DMS53 treated with DMSO at 0.1 percent for 48 hours (cell line): ENCODE measurements at regions not wholly inside any gene's neighbourhood (a gene's known extent, or its start where the extent isn't known, plus 50 kb on each side); places are given as distances from the start of the nearest gene placed in this dataset.
A peak's percentile ranks its signal among the peaks of the same experiment; 100 is the strongest.

Experiments
- DNase-seq: peaks from one replicate; lab custom pipeline; 2025; ENCODE audit not compliant: unreplicated experiment; lab: John Stamatoyannopoulos, UW

- DNase-seq = no peak
These were observed 970.7 kb downstream of the KCNMA1 start for GRCh38 chr10:76666891-76667290.

DNA sequence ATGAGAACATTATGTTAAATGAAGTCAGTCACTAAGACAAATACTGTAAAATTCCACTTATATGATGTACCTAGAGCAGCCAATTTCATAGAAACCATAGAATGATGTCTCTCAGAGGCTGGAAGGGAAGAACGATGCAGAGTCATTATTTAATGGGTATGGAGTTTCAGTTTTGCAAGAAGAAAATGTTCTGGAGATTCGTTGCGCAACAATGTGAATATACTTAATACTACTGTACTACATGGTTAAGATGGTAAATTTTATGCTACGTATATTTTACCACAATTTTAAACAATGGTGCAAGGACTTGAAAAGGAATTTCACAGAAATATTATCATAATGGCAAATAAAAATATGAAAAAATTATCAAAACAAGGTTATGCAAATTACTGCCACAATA is 972.6 kb downstream of the KCNMA1 start:
- no peak for DNase-seq

DNA sequence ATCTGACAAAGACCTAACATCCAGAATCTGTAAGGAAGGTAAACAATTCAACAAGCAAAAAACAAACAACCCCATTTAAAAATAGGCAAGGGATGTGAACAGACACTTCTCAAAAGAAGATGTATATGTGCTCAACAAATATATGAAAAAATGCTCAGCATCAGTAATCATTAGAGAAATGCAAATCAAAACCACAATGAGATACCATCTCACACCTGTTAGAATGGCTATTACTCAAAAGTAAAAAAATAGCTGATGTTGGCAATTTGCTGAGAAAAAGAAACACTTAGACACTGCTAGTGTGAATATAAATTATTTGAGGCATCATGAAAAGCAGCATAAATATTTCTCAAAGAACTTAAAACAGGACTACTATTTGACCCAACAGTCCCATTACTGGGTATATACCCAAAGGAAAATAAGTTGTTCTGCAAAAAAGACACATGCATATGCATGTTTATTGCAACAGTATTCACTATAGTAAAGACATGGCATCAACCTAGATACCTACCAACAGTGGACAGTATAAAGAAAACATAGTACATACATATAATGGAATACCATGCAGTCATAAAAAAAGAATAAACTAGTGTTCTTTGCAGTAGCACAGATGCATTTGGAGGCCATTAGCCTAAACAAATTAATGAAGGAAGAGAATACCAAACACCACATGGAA is 980.1 kb downstream of the KCNMA1 start:
- no peak for DNase-seq

GRCh38 chr10:76651154-76651553 is 986.5 kb downstream of the KCNMA1 start:
- DNase-seq = no peak

DNA sequence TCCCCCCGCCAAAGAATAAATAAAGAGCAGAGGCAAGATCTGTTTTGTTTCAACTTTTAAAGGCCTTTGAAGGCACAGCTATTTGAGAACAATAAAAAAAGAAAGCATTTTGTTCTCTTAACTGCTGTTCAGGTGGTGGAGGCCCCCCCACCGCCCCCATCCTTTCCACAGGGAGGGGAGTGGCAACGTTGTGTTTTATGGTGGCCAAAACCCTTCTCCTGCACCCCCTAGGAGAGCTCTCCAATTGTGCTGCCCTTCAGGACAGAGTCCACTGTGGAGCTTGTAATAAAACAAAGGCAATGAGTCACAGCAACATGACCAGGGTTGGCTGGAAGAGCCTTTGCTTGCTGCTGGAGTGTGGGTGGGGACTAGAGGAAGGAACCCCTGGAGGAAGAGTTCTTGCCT is 987.9 kb downstream of the KCNMA1 start:
- DNase-seq = peak; percentile 1

DNA sequence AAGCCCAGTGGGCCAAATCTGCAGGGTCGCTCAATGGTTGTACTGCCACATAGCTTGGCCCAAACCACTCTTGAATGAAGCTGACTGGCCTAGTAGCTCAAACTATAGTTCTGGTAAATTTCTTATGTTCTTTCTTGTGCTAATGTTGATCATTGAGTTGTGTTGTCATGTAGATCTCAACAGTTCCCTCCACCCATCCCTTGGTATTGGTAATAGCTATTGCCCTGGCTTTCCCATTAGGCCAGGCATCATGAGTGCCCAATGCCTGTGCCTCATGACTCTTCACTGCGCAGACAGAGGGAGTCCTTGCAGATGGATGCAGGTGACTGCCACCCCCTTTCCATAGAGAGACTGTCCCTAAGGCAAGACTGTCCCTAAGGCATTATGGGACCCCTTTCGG is 988.4 kb downstream of the KCNMA1 start:
- no peak for DNase-seq

GRCh38 chr10:76647301-76647700 is 990.3 kb downstream of the KCNMA1 start:
- DNase-seq = no peak

DNA sequence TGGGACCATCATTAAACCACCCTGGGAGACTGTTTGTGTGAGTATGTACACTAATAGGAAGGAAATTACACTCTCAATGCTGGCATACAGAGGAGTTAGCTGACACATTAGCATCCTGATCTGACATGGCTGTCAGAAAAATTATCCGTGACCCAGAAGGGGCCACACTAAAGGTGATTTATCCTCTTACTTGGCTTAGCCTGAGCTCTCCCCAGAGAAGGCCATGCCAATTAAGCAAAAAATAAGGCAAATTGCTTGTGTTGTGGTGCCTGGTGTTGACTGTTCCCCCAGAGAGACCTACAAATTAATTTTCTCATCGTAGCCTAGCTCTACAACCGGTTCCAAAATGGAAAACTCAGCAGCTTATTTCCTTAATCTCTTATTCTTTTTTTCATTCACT is 992.3 kb downstream of the KCNMA1 start:
- DNase-seq = no peak

GRCh38 chr10:76644476-76644875 is 993.1 kb downstream of the KCNMA1 start:
- DNase-seq = no peak

DNA sequence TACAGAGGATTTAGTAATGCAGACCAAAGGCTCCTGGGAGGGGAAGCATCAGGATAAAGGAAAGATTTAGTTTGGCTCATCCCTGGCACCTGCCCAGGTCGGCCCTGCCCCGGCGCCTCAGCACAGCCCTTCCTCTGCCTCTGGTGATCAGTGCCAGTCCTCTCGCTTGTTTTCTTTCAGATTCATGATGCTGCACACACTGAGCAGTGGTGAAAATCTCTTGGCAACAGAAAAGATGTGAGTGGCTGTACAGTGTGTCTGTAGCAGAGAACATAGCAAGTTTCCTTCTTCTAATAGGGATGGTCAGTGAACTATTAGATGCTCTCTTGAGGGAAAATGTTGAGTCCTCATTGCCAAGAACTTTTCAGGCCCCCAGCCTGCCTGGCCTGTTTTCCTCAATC is 994.1 kb downstream of the KCNMA1 start:
- no peak for DNase-seq

- no peak for DNase-seq
These were observed 995.2 kb downstream of the KCNMA1 start for GRCh38 chr10:76642358-76642757.

DNA sequence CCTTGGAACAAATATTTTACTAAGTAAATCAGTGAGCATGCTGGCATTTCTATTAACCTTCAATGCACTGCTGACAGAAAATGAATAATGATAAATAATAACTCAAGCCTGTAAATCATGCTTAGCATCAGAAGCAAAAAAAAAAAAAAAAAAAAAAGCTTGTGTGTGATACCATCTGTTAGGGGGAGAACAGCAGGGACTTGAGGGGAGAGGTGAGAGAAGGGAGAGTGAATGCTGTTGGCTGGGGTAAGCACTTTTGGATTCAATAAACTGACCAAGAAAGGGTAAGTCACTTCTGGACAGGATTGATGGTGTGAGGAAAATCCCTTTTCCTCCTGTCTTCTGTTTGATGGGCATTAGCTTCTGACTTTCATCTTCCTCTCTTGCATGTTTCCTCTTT is 996.4 kb downstream of the KCNMA1 start:
- DNase-seq = no peak

DNA sequence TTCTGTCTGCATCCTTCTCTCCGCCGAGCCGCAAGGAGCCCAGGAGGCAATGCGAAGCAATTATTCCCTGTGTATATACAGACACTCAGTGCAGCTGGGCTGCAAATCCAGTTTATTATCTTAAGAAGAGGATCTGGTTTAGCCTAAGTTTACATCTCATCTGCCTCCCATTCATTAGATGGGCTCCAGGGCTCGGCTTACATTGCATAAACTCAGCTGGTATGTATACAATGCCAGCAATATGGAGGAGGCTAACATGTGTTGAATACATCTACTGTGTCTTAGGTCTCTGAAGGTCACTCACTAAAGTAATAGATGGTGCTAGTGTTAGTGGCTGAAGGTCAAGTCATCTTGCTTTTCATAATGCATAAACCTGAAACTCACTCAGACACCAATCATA is 996.8 kb downstream of the KCNMA1 start:
- no peak for DNase-seq

DNA sequence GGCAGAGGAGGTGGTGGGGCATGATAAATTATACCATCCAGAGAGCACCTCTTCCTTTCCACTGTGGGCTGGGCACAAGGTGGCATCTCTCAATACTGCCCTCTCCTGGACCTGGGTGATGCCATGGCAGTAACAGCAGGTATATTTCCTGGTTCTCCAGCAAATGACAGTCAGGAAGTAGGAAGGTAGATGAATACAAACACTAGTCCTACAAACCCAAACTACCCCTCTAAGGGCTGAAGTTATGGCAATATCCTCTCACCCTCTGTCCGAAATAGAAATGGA is 1004.9 kb downstream of the KCNMA1 start:
- peak; percentile 67 for DNase-seq

- peak; percentile 5 for DNase-seq
These were observed 1005.5 kb downstream of the KCNMA1 start for GRCh38 chr10:76631884-76632766.

DNA sequence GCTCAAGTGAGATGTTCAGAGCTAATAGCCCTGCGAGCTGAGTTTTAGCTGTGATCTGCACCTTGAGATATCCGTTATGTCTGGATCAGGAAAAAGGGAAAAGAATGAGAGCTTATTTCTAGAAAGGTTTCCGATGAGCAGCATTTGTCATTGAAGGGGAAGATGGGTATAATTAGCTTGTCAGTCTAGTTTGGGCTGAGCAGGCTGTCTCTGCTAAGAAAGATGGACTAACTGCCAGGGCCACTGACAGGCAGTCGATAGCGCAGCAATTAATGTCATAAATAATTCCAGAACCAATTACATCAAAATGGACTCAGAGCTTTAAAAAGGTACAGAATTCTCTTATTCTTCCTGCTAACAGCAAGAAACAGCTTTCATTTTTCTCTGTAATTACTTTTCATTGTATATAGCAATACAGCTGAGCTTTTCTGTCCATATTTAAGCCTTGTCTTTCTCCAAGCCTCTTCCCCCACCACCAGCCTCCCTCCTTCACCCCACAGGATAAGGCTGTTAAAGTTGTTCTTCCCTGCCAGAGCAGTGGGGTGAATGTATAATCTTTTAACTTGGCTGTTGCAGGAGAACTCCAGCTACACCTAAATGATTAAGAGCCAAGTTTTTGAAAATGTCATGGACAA is 1006.5 kb downstream of the KCNMA1 start:
- DNase-seq = no peak

GRCh38 chr10:76628801-76629200 is 1008.8 kb downstream of the KCNMA1 start:
- no peak for DNase-seq

DNA sequence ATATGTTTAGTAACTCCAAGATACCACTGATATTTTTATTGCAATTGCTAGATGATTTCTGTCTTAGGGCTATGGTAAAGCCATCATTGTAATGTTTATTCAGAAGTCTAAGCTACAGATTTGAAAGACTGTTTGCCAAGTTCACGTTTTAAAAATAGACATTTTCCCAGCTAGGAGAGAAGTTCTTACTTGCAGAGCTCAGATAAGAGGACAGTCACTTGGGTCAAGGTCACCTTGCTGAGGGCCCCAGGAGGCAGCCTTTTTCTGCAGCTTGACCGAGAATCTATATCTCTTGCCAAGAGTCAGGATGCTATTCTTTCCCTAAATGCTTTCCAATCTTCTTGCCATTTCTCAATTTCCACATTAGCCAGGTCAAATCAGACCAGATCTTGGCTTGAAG is 1011.2 kb downstream of the KCNMA1 start:
- no peak for DNase-seq

GRCh38 chr10:76624470-76624869 is 1013.1 kb downstream of the KCNMA1 start:
- DNase-seq = no peak

GRCh38 chr10:76621886-76622620 is 1015.6 kb downstream of the KCNMA1 start:
- DNase-seq = no peak

GRCh38 chr10:76618641-76619040 is 1019.0 kb downstream of the KCNMA1 start:
- no peak for DNase-seq

- no peak for DNase-seq
These were observed 1019.4 kb downstream of the KCNMA1 start for GRCh38 chr10:76618171-76618570.
